CD14-positive monocyte (primary cell): ENCODE measurements at regions not wholly inside any gene's neighbourhood (a gene's known extent, or its start where the extent isn't known, plus 50 kb on each side); places are given as distances from the start of the nearest gene placed in this dataset.

ENCODE experiments used
- DNase-seq, 3 donors: peaks; one replicate each; pipeline ENCODE4 v3.0.0-alpha.2; 2011 to 2022
- H2AFZ ChIP-seq: 2 replicates; pipeline ENCODE4 v1.6.0; 2012; ENCODE audit warnings: mild to moderate bottlenecking, low read depth, low read length, inconsistent platforms; ENCODE audit not compliant: insufficient read depth, poor library complexity, severe bottlenecking
- H3K27ac ChIP-seq, 2 donors: 1 replicate in 1 of 2; 2 replicates in 1 of 2; pipeline ENCODE4 v1.5.1; 2012 to 2013; ENCODE audit warnings: low read length in 2 of 2, control low read depth in 1 of 2, inconsistent platforms in 1 of 2, low read depth in 1 of 2, mild to moderate bottlenecking in 1 of 2
- H3K27me3 ChIP-seq, 2 donors: one replicate each; pipeline versions ENCODE4 v1.6.0 to v1.6.1; 2011 to 2013; ENCODE audit warnings: low read length in 2 of 2; ENCODE audit not compliant: control insufficient read depth in 2 of 2, insufficient read depth in 2 of 2
- H3K36me3 ChIP-seq, 2 donors: replicated peaks in 1 of 2; 1 replicate in 1 of 2; 2 replicates in 1 of 2; pipeline versions ENCODE4 v1.5.1 to v1.6.1; 2012 to 2013; ENCODE audit warnings: low read length in 2 of 2, control low read depth in 1 of 2, inconsistent platforms in 1 of 2, mild to moderate bottlenecking in 1 of 2; ENCODE audit not compliant: insufficient read depth in 2 of 2, control insufficient read depth in 1 of 2
- H3K4me1 ChIP-seq, 2 donors: 1 replicate in 1 of 2; 2 replicates in 1 of 2; pipeline versions ENCODE4 v1.5.1 to v1.6.1; 2012 to 2013; ENCODE audit warnings: low read length in 2 of 2, control low read depth in 1 of 2, inconsistent platforms in 1 of 2, mild to moderate bottlenecking in 1 of 2, moderate library complexity in 1 of 2; ENCODE audit not compliant: insufficient read depth in 2 of 2, control insufficient read depth in 1 of 2
- H3K4me2 ChIP-seq: replicated peaks from 2 replicates; pipeline ENCODE3; 2012; ENCODE audit warnings: low read length, moderate library complexity, mild to moderate bottlenecking; ENCODE audit not compliant: poor library complexity, severe bottlenecking; ENCODE audit errors: extremely low read depth
- H3K4me3 ChIP-seq, 3 experiments: fragments of 200-600 bp in 1 of 3; sonication (generic) in 1 of 3; replicated peaks in 1 of 3; 1 replicate in 2 of 3; 2 replicates in 1 of 3; pipeline ENCODE4 v1.5.1; 2011 to 2013; ENCODE audit warnings: low read length in 3 of 3, mild to moderate bottlenecking in 3 of 3, control low read depth in 2 of 3, low read depth in 2 of 3, inconsistent platforms in 1 of 3, moderate library complexity in 1 of 3
- H3K79me2 ChIP-seq: 2 replicates; pipeline ENCODE4 v1.6.0; 2012; ENCODE audit warnings: mild to moderate bottlenecking, control low read depth, inconsistent platforms, low read length, moderate library complexity; ENCODE audit not compliant: insufficient read depth
- H3K9ac ChIP-seq: 2 replicates; pipeline ENCODE4 v1.6.0; 2017; ENCODE audit warnings: low read length, mild to moderate bottlenecking; ENCODE audit not compliant: insufficient read depth, poor library complexity, severe bottlenecking
- H3K9me3 ChIP-seq, 2 donors: replicated peaks in 1 of 2; 1 replicate in 1 of 2; 2 replicates in 1 of 2; pipeline versions ENCODE4 v1.5.1 to v1.6.1; 2012 to 2013; ENCODE audit warnings: low read length in 2 of 2, control low read depth in 1 of 2; ENCODE audit not compliant: control insufficient read depth in 1 of 2, insufficient read depth in 1 of 2
- H4K20me1 ChIP-seq: 2 replicates; pipeline ENCODE4 v1.6.0; 2012; ENCODE audit warnings: mild to moderate bottlenecking, low read length, control low read depth, moderate library complexity; ENCODE audit not compliant: insufficient read depth
- H3K27ac Mint-ChIP-seq, 7 donors: one replicate each; pipeline ENCODE4 v1.8.0; 2020; ENCODE audit warnings: mild to moderate bottlenecking in 7 of 7, mixed read lengths in 7 of 7, moderate library complexity in 6 of 7, inconsistent platforms in 2 of 7
- H3K27me3 Mint-ChIP-seq, 3 donors: one replicate each; pipeline ENCODE4 v1.8.0; 2021 to 2022; ENCODE audit warnings: low read depth in 3 of 3, mild to moderate bottlenecking in 3 of 3, mixed read lengths in 3 of 3, moderate library complexity in 3 of 3, inconsistent platforms in 1 of 3
- H3K36me3 Mint-ChIP-seq, 2 donors: one replicate each; pipeline ENCODE4 v1.8.0; 2020; ENCODE audit warnings: mixed read lengths in 2 of 2, inconsistent platforms in 1 of 2, mild to moderate bottlenecking in 1 of 2
- H3K4me1 Mint-ChIP-seq: one replicate; pipeline ENCODE4 v1.8.0; 2020; ENCODE audit warnings: mild to moderate bottlenecking, mixed read lengths
- H3K4me3 Mint-ChIP-seq, 2 donors: one replicate each; pipeline ENCODE4 v1.8.0; 2020; ENCODE audit warnings: mild to moderate bottlenecking in 2 of 2, mixed read lengths in 2 of 2, moderate library complexity in 1 of 2
- H3K9me3 Mint-ChIP-seq, 7 donors: one replicate each; pipeline ENCODE4 v1.8.0; 2020 to 2022; ENCODE audit warnings: mixed read lengths in 7 of 7, mild to moderate bottlenecking in 6 of 7, moderate library complexity in 6 of 7, inconsistent platforms in 2 of 7
- CTCF ChIP-seq: fragments of 200-600 bp; IDR thresholded peaks from one replicate; pipeline ENCODE4 v1.8.0; 2022; ENCODE audit warnings: antibody characterized with exemption, mild to moderate bottlenecking
- WGBS: methylation state at CpG from one replicate; pipeline ENCODE4 v1.1.5; 2013; ENCODE audit warnings: missing lambda C conversion rate; ENCODE audit not compliant: insufficient coverage; 5-methylcytosine and 5-hydroxymethylcytosine counted together
- intact Hi-C, 2 donors: fragments of 100-400 bp; cut with micrococcal nuclease; formaldehyde crosslinking; loops; one replicate each; pipeline versions ENCODE4 v1.15.0 to v1.15.1; 2023

- no peak overlapping the region for H3K27ac Mint-ChIP-seq
- Histone ChIP-seq H3K9me3 (peaks cover 0 to 11% of the 10 kb centered on the region in 2 donors), H3K36me3 (no peaks in the 10 kb centered on the region), H3K4me3 (no peak overlapping the region), H3K27me3 (no peaks in the 10 kb centered on the region), H3K9ac (no peak overlapping the region), H3K4me1 (no peaks in the 10 kb centered on the region), H2AFZ (no peak overlapping the region), H3K27ac (no peak overlapping the region), H4K20me1 (no peaks in the 10 kb centered on the region), H3K4me2 (no peak overlapping the region), H3K79me2 (no peaks in the 10 kb centered on the region)
- H3K4me3 Mint-ChIP-seq = no peak overlapping the region
- H3K9me3 Mint-ChIP-seq = peaks cover 2 to 10% (median 4%) of the 10 kb centered on the region in 7 donors
- TF ChIP-seq CTCF = no peak
- 93% methylated on average over 16 of the region's 17 CpGs for WGBS
- no peaks in the 10 kb centered on the region for H3K4me1 Mint-ChIP-seq
- intact Hi-C loops = no loop called here
- no peaks in the 10 kb centered on the region for H3K27me3 Mint-ChIP-seq
- no peak for DNase-seq
- no peaks in the 10 kb centered on the region for H3K36me3 Mint-ChIP-seq
These were observed 764.3 kb upstream of the TYRP1 start for GRCh38 chr9:11928871-11929321.

DNA sequence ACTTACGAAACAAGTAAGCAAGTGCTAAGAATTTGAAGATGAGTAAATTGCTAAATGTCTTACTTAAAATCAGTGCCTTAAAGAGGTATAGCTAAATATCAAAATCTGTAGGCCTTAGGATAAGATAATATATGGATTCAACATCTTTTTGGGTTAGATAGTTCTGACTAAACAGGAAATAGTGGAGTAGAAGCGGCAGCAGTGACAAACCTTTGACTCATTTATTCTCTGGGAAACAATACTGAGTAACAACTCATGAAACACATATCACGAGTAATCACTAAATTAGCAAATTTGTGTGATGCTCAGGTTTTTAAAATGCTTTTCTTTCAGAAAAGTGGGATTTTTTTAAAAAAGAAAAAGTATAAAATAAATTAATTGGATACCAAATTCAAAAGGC lies 762.1 kb upstream of the TYRP1 start:
- Histone ChIP-seq H3K9ac (no peak overlapping the region), H3K9me3 (peaks cover 0 to 11% of the 10 kb centered on the region in 2 donors), H3K4me1 (no peaks in the 10 kb centered on the region), H3K4me3 (no peak overlapping the region), H3K79me2 (no peaks in the 10 kb centered on the region), H3K36me3 (no peaks in the 10 kb centered on the region), H4K20me1 (no peaks in the 10 kb centered on the region), H3K27me3 (no peaks in the 10 kb centered on the region), H3K4me2 (no peak overlapping the region), H2AFZ (no peak overlapping the region), H3K27ac (no peak overlapping the region)
- Mint-ChIP-seq H3K4me3 (no peak overlapping the region), H3K36me3 (no peaks in the 10 kb centered on the region), H3K4me1 (no peaks in the 10 kb centered on the region), H3K9me3 (peaks cover 2 to 6% (median 4%) of the 10 kb centered on the region in 7 donors), H3K27me3 (peaks cover 0 to 3% (median 0%) of the 10 kb centered on the region in 3 donors), H3K27ac (no peak overlapping the region)
- no peak for TF ChIP-seq CTCF
- no peak for DNase-seq
- WGBS = no CpG with 5 or more reads among the region's 3 CpGs
- intact Hi-C loops = no loop called here
